GM13977 (cell line): ENCODE measurements at regions not wholly inside any gene's neighbourhood (a gene's known extent, or its start where the extent isn't known, plus 50 kb on each side); places are given as distances from the start of the nearest gene placed in this dataset.

Experiments used
- DNase-seq: peaks from one replicate; pipeline ENCODE4 v3.0.0; 2012; ENCODE audit warnings: low spot score
- in situ Hi-C: fragments of 300-500 bp; cut with MboI; formaldehyde crosslinking; loops from one replicate; pipeline ENCODE4 v1.12.0; 2022; ENCODE audit warnings: low sequenced_read_pairs, low pct_unique_long_range_greater_than_20kb, mixed read lengths, inconsistent platforms; ENCODE audit not compliant: unreplicated experiment
- TF ChIP-seq, protein P1 (sequence below): IDR thresholded peaks from 2 replicates; pipeline ENCODE4 v1.5.1; 2012; ENCODE audit warnings: mild to moderate bottlenecking, control low read depth; ENCODE audit not compliant: insufficient read depth; ENCODE audit errors: extremely low read depth, missing control alignments

DNA sequence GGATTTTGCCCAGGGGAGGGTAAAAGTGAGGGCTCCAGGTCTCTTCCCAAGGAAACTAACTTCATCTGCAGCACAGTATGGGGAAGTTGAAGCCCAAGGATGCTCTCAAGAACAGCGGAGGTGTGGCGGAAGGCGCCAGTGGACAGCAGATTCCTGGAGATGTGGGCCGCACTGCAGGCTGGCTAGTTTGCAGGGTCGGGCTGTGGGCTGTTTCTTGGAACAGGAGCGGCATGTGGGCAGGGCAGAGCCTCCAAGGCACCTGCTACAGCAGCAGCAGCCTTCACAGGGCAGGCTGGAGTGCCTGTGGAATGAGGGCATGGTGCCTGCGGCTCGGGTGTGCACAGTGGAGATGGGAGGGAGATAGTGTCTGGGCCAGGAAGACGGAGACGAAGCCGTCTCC lies 100.0 kb upstream of the SFSWAP start:
- in situ Hi-C loops, result no loop called here

DNA sequence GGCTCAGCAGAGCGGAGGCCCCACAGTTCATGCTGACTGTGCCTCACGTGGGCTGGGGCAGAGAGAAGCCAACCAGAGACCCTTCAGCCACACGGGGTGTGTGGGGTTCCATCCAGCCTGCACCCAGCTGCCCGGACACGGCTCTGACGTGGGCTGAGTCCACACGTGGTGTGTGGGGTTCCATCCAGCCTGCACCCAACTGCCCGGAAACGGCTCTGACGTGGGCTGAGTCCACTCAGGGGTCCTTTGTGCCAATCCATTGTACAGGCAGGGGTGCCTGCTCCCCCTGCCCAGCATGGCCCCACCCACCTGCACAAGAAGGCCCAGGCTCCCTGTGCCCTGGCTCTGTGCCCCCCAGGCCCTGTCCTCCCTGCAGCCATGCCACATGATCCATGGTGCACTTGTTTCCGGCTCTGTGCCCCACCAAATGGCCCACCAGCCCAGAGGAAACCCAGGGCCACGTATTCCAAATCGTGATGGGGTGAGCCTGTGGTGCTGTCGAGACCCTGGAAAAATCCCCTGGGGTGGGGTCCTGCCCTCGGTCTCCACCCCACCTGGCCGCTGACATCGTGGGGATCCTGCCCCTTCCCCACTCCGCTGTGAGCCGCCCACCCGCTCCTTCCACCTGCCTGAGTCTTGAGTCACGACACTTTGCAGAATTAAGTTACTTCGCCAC lies 99.3 kb upstream of the SFSWAP start:
- in situ Hi-C loops, result no loop called here
- DNase-seq, result no peak

More for the DNA sequence above, 100.0 kb upstream of the SFSWAP start:
- TF ChIP-seq, protein P1, sequence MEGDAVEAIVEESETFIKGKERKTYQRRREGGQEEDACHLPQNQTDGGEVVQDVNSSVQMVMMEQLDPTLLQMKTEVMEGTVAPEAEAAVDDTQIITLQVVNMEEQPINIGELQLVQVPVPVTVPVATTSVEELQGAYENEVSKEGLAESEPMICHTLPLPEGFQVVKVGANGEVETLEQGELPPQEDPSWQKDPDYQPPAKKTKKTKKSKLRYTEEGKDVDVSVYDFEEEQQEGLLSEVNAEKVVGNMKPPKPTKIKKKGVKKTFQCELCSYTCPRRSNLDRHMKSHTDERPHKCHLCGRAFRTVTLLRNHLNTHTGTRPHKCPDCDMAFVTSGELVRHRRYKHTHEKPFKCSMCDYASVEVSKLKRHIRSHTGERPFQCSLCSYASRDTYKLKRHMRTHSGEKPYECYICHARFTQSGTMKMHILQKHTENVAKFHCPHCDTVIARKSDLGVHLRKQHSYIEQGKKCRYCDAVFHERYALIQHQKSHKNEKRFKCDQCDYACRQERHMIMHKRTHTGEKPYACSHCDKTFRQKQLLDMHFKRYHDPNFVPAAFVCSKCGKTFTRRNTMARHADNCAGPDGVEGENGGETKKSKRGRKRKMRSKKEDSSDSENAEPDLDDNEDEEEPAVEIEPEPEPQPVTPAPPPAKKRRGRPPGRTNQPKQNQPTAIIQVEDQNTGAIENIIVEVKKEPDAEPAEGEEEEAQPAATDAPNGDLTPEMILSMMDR, result no peak
- no peak for DNase-seq

DNA sequence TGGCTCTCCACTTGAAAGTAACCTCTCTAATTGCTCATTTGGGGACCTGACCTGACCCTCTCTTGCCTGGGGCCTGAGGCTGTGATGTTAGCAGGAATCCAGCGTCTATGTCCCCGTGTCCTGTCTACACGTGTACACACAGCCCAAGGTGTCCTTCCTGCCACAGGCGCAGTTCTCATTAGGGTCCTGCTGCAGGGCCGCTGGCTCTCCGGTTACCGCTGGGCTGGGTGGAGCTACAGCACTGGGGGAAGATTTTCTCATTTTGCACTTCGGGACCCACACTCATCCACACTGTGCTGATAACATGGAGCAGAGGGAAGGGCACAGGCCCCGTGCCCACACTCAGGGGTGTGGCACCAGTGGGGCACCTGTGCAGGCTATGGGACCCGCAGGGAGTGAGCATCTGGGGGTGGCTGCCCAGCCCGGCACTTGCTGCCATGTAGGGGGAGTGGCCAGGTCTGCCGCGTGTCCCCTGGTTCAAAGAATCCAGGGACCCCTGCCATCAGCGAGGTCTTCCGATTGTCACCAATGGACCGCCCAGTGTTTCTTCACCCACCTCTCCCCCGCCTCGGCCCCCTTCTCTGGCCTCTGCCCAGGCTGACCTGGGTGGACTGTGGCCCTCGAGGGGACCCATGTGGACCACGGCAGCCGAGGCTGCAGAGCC lies 98.7 kb upstream of the SFSWAP start:
- DNase-seq, result no peak
- TF ChIP-seq, protein P1, result no peak
- in situ Hi-C loops, result no loop called here

More for the DNA sequence above, 99.3 kb upstream of the SFSWAP start:
- TF ChIP-seq, protein P1, result no peak

DNA sequence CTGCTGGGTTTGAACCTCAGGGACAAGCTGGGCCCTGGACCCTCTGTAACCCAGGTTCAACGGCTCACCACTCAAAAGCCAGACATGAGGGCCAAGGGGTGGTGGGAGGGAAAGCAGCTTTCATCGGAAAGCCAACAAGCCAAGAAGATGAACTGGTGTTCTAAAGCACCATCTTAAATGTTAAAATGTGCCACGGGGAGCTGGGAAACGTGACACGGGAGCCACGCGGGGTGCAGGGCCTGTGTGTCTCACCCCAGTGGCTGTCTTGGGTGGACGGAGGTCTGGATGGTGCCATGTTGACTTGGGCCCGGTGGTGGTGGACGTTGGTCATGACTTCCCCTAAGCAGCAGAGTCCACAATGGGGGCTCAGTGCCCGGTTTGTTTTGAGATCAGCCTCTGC lies 97.7 kb upstream of the SFSWAP start:
- DNase-seq, result no peak
- in situ Hi-C loops, result no loop called here
- TF ChIP-seq, protein P1, result no peak

DNA sequence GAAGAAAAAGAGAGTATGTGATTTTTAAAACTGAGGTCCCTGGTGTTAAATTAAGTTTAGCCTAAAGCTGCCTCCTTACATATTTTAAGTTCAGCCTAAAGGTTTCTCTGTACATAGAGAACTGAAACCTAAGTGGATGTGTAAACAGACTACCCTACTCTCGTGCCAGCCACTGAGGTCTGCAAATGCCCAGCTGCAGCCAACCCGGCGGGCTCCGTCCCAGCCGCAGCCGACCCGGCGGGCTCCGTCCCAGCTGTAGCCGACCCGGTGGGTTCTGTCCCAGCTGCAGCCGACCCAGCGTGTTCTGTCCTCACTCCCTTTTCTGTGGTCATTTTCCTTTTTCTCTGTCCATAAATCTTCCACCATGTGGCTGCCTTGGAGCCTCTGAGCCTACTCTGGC lies 97.2 kb upstream of the SFSWAP start:
- in situ Hi-C loops, result no loop called here
- DNase-seq, result no peak
- TF ChIP-seq, protein P1, result no peak

DNA sequence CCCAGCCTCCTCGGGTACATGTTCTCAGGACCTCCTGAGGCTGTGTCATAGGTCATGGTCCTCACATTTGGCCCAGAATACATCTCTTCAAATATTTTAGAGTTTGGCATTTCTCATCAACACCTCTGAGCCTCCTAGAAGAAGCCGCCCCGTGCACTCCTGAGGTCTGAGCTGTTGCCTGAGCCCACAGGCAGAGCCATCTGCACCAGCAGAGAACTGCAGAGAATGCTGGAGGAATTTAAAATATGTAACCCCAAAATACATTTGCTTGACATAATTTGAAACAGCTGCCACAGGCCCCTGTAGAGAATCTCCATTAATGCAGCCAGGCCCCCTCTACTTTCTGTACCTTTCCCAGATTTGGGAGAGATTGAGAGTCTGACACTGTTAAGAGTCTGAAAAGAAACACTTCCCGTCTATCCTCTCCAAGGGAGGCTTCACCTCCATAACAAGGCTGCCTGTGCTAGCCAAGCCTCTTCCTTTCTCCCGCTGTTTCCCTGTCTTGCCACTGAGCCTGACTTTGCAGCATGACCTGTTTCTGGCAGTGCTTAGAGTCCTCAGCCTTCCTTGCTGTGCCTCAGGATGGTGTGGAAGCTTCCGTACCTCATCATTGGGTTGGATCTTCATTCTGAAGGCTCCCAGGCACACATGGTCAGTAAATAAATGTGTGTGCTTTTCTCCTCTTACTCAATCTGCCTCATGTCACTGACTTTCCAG lies 95.4 kb upstream of the SFSWAP start:
- no peak for DNase-seq
- TF ChIP-seq, protein P1, result no peak
- in situ Hi-C loops, result no loop called here
